CD4-positive, alpha-beta T cell (primary cell): ENCODE measurements at regions not wholly inside any gene's neighbourhood (a gene's known extent, or its start where the extent isn't known, plus 50 kb on each side); places are given as distances from the start of the nearest gene placed in this dataset.

Experiments
- ATAC-seq: fragments of 200-7000 bp; cut with Tn5 transposase; one replicate; pipeline ENCODE4 v1.10.0; 2022; ENCODE audit warnings: mild to moderate bottlenecking; ENCODE audit not compliant: poor library complexity
- CTCF ChIA-PET: fragments of 350-600 bp; sonication (Branson Sonifier 250); formaldehyde crosslinking; loops from one replicate; lab custom pipeline; 2021; ENCODE audit warnings: antibody characterized with exemption, inconsistent platforms; lab: Charles Lee
- POLR2A ChIA-PET: fragments of 350-600 bp; sonication (Branson Sonifier 250); formaldehyde crosslinking; loops from one replicate; lab custom pipeline; 2021; ENCODE audit warnings: antibody characterized with exemption, inconsistent platforms; lab: Charles Lee
- DNase-seq, 14 experiments: peaks; one replicate each; pipeline ENCODE4 v3.0.0-alpha.2; 2013 to 2020; ENCODE audit warnings: mixed read lengths in 2 of 14
- H3K27ac ChIP-seq, 2 donors: one replicate each; pipeline versions ENCODE4 v1.5.1 to v1.7.0; 2013; ENCODE audit warnings: low read length in 2 of 2, low read depth in 1 of 2, mild to moderate bottlenecking in 1 of 2
- H3K27me3 ChIP-seq, 2 experiments: 1 replicate in 1 of 2; 2 replicates in 1 of 2; pipeline versions ENCODE4 v1.6.1 to v1.7.0; 2013; ENCODE audit warnings: low read length in 2 of 2, control low read depth in 1 of 2, mild to moderate bottlenecking in 1 of 2, moderate library complexity in 1 of 2; ENCODE audit not compliant: insufficient read depth in 2 of 2, control insufficient read depth in 1 of 2
- H3K36me3 ChIP-seq: one replicate; pipeline ENCODE4 v1.6.1; 2013; ENCODE audit warnings: low read length, control low read depth; ENCODE audit not compliant: insufficient read depth
- H3K4me1 ChIP-seq: one replicate; pipeline ENCODE4 v1.6.1; 2013; ENCODE audit warnings: low read length, control low read depth; ENCODE audit not compliant: insufficient read depth
- H3K4me3 ChIP-seq: one replicate; pipeline ENCODE4 v1.5.1; 2013; ENCODE audit warnings: mild to moderate bottlenecking, low read length, moderate library complexity
- H3K9me3 ChIP-seq, 2 experiments: 1 replicate in 1 of 2; 2 replicates in 1 of 2; pipeline versions ENCODE4 v1.6.1 to v1.7.0; 2013; ENCODE audit warnings: low read length in 2 of 2, mild to moderate bottlenecking in 2 of 2, control low read depth in 1 of 2, moderate library complexity in 1 of 2; ENCODE audit not compliant: control insufficient read depth in 1 of 2, insufficient read depth in 1 of 2
- H3K27ac Mint-ChIP-seq: one replicate; pipeline ENCODE4 v1.8.0; 2020; ENCODE audit warnings: mixed read lengths
- H3K27me3 Mint-ChIP-seq: one replicate; pipeline ENCODE4 v1.8.0; 2021; ENCODE audit warnings: mixed read lengths
- H3K36me3 Mint-ChIP-seq: one replicate; pipeline ENCODE4 v1.8.0; 2021; ENCODE audit warnings: low read depth, mixed read lengths
- H3K4me1 Mint-ChIP-seq: one replicate; pipeline ENCODE4 v1.8.0; 2021; ENCODE audit warnings: low read depth, mixed read lengths
- H3K4me3 Mint-ChIP-seq: one replicate; pipeline ENCODE4 v1.8.0; 2020; ENCODE audit warnings: mild to moderate bottlenecking, mixed read lengths
- H3K9me3 Mint-ChIP-seq: one replicate; pipeline ENCODE4 v1.8.0; 2020; ENCODE audit warnings: mixed read lengths
- intact Hi-C, 2 experiments: fragments of 100-400 bp; cut with DNase I in 1 of 2; cut with micrococcal nuclease in 1 of 2; formaldehyde crosslinking; loops; one replicate each; pipeline versions ENCODE4 v1.15.1 to v1.9.0; 2023 to 2025; cut with DNase I, micrococcal nuclease
- TF ChIP-seq, protein P1 (sequence below): fragments of 200-600 bp; IDR thresholded peaks from one replicate; pipeline ENCODE4 v1.8.0; 2022; ENCODE audit warnings: antibody characterized with exemption, mild to moderate bottlenecking

DNA sequence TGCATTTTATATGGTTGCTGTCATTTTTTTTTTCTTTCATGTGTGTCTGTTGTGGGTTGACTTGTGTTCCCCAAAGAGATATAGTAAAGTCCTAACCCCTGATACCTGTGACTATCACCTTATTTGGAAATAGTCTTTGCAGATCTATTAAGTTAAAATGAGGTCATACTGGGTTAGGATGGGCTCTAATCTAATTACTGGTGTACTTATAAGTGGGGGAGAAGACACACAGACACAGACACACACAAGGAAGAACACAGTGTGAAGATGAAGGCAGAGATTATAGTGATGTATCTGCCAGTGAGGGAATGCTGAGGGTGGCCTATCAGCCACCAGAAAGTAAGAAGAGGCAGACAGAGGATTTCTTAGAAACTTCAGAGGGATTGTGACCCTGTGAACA is 318.4 kb upstream of the ATP2B1 start:
- H3K36me3 ChIP-seq: no peaks in the 10 kb centered on the region
- H3K9me3 ChIP-seq: no peaks in the 10 kb centered on the region
- H3K9me3 Mint-ChIP-seq: no peaks in the 10 kb centered on the region
- no peaks in the 10 kb centered on the region for H3K27me3 Mint-ChIP-seq
- DNase-seq (no peak), ATAC-seq (no peak)
- peaks cover 5% of the 10 kb centered on the region for H3K4me1 ChIP-seq
- TF ChIP-seq, protein P1, sequence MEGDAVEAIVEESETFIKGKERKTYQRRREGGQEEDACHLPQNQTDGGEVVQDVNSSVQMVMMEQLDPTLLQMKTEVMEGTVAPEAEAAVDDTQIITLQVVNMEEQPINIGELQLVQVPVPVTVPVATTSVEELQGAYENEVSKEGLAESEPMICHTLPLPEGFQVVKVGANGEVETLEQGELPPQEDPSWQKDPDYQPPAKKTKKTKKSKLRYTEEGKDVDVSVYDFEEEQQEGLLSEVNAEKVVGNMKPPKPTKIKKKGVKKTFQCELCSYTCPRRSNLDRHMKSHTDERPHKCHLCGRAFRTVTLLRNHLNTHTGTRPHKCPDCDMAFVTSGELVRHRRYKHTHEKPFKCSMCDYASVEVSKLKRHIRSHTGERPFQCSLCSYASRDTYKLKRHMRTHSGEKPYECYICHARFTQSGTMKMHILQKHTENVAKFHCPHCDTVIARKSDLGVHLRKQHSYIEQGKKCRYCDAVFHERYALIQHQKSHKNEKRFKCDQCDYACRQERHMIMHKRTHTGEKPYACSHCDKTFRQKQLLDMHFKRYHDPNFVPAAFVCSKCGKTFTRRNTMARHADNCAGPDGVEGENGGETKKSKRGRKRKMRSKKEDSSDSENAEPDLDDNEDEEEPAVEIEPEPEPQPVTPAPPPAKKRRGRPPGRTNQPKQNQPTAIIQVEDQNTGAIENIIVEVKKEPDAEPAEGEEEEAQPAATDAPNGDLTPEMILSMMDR: no peak
- POLR2A ChIA-PET: no interaction called here
- CTCF ChIA-PET: no interaction called here
- H3K4me3 ChIP-seq: no peak overlapping the region
- intact Hi-C loops: no loop called here
- no peak overlapping the region for H3K27ac Mint-ChIP-seq
- no peaks in the 10 kb centered on the region for H3K36me3 Mint-ChIP-seq
- H3K27me3 ChIP-seq: no peaks in the 10 kb centered on the region
- peaks cover 13% of the 10 kb centered on the region for H3K4me1 Mint-ChIP-seq
- H3K4me3 Mint-ChIP-seq: no peak overlapping the region
- H3K27ac ChIP-seq: no peak overlapping the region

DNA sequence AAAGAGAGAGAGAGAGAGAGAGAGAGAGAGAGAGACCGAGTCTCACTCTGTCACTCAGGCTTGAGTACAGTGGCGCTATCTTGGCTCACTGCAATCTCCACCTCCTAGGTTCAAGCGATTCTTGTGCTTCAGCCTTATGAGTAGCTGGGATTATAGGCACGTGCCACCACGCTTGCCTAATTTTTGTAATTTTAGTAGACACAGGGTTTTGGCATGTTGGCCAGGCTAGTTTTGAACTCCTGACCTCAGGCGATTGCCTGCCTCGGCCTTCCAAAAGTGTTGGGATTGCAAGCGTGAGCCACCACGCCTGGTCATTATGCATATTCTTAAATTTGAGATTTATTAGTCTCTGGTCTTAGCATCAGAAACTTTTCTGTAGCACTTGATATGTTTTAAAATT is 317.9 kb upstream of the ATP2B1 start:
- H3K4me1 ChIP-seq: peaks cover 5% of the 10 kb centered on the region
- Mint-ChIP-seq H3K9me3 (no peaks in the 10 kb centered on the region), H3K4me1 (peaks cover 13% of the 10 kb centered on the region), H3K36me3 (no peaks in the 10 kb centered on the region), H3K27me3 (no peaks in the 10 kb centered on the region), H3K4me3 (no peak overlapping the region), H3K27ac (no peak overlapping the region)
- DNase-seq (no peak), ATAC-seq (no peak)
- TF ChIP-seq, protein P1: no peak
- CTCF ChIA-PET: no interaction called here
- intact Hi-C loops: no loop called here
- H3K27me3 ChIP-seq: no peaks in the 10 kb centered on the region
- no peaks in the 10 kb centered on the region for H3K36me3 ChIP-seq
- POLR2A ChIA-PET: no interaction called here
- no peaks in the 10 kb centered on the region for H3K9me3 ChIP-seq
- no peak overlapping the region for H3K4me3 ChIP-seq
- H3K27ac ChIP-seq: no peak overlapping the region

DNA sequence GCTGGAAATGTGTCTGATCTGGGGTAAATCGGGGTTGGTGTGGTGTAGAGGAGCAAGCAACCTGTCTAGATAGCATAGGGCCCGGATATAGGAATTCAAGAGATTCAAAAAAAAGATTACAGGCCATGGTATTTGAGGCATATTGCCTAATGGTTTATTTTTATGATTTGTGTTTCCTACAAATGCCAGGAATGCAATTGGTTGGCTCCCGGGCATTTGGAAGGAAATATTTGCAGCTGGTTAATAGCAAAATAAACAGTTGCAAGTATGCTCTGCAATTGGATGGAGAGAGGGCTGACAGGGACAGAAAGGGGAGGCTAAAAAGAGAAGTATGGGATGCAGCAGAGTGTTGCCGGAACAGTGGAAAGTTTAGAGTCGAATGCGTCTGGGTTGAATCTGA is 315.6 kb upstream of the ATP2B1 start:
- no peaks in the 10 kb centered on the region for H3K27me3 Mint-ChIP-seq

More for the DNA sequence above, 315.6 kb upstream of the ATP2B1 start:
- Histone ChIP-seq H3K4me3 (no peak overlapping the region), H3K27me3 (no peaks in the 10 kb centered on the region), H3K36me3 (no peaks in the 10 kb centered on the region), H3K4me1 (peaks cover 5% of the 10 kb centered on the region), H3K9me3 (no peaks in the 10 kb centered on the region), H3K27ac (no peak overlapping the region)
- intact Hi-C loops: no loop called here
- POLR2A ChIA-PET: interaction anchor here (0.6 kb wide), 1 partner anchor 20 kb away, joined by 3 read pairs; no protein-coding TSS in a partner anchor
- TF ChIP-seq, protein P1: no peak
- peaks cover 13% of the 10 kb centered on the region for H3K4me1 Mint-ChIP-seq
- no peak overlapping the region for H3K27ac Mint-ChIP-seq
- no peak for ATAC-seq
- H3K36me3 Mint-ChIP-seq: no peaks in the 10 kb centered on the region
- CTCF ChIA-PET: no interaction called here
- DNase-seq: no peak
- H3K9me3 Mint-ChIP-seq: no peaks in the 10 kb centered on the region
- no peak overlapping the region for H3K4me3 Mint-ChIP-seq
